ENCODE measurements at regions not wholly inside any gene's neighbourhood (a gene's known extent, or its start where the extent isn't known, plus 50 kb on each side); places are given as distances from the start of the nearest gene placed in this dataset.

DNA sequence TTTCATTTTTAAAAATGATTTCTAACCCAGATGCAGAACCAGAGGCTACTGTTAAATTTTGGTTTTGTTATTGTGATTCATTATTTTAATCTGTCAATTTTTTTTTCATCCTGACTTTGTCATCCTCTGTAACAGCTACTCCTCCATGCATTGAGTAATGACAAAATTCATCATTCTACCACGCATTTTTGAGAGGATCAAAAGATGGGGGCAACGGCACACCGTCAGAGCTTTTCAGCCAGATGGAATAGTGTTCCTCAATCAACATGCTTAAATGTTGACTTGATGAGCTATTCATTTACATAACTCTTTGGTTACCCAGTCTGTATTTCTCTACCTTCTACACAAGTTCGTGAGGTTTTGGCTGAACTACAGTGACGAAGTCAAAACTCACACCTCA lies 486.3 kb downstream of the EFNB2 start:
- TF ChIP-seq, protein P1, sequence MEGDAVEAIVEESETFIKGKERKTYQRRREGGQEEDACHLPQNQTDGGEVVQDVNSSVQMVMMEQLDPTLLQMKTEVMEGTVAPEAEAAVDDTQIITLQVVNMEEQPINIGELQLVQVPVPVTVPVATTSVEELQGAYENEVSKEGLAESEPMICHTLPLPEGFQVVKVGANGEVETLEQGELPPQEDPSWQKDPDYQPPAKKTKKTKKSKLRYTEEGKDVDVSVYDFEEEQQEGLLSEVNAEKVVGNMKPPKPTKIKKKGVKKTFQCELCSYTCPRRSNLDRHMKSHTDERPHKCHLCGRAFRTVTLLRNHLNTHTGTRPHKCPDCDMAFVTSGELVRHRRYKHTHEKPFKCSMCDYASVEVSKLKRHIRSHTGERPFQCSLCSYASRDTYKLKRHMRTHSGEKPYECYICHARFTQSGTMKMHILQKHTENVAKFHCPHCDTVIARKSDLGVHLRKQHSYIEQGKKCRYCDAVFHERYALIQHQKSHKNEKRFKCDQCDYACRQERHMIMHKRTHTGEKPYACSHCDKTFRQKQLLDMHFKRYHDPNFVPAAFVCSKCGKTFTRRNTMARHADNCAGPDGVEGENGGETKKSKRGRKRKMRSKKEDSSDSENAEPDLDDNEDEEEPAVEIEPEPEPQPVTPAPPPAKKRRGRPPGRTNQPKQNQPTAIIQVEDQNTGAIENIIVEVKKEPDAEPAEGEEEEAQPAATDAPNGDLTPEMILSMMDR (IDR thresholded peaks at IDR 0.05; ENCODE audit: low read depth, low read length): no peak
- no peak for DNase-seq (ENCODE audit: low read depth in 2 of 2)
- no peak overlapping the region for H3K4me3 ChIP-seq (replicated peaks in 1 of 2; ENCODE audit: low read depth in 2 of 2, low read length in 2 of 2)

DNA sequence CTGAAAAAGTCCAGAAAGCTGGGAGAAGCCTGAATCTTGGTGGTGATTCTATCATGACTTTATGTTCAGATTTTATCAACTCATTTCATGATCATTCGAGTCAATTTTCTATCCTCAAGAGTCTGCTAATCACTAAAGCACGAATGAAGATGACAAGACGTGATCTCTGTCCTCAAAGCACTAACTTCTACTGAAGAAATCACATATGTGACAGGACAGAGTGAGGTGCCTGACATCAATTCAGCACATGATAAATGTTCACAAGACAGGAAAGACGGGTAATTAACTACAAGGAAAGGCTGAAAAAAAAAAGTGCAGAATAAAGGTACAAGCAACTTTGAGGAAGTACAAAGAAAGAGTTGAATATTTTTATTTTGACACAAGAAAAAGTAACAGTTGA lies 487.1 kb downstream of the EFNB2 start:
- TF ChIP-seq, protein P1 (IDR thresholded peaks at IDR 0.05; ENCODE audit: low read depth, low read length): no peak
- H3K4me3 ChIP-seq (replicated peaks in 1 of 2; ENCODE audit: low read depth in 2 of 2, low read length in 2 of 2): no peak overlapping the region
- no peak for DNase-seq (ENCODE audit: low read depth in 2 of 2)

DNA sequence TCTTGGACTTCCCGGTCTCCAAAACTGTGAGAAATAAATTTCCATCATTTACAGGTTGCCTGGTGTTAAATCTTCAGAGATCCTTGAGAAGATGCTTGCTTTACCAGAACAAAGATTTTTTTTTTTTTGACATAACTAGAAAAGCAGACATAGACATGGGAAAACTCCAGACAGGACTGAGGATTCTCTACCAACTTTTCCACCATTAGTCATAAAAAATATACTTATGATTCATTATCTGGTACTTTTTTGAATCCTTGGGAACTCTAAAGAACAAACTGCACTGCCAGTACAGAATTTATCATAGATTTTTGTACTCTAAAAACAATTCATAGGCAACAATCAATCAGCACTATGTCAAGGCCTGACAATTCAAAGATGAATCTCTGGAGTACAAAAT lies 487.6 kb downstream of the EFNB2 start:
- peak in 1 of 2 donors; percentile 35 for DNase-seq (ENCODE audit: low read depth in 2 of 2)
- H3K4me3 ChIP-seq (replicated peaks in 1 of 2; ENCODE audit: low read depth in 2 of 2, low read length in 2 of 2): no peak overlapping the region
- TF ChIP-seq, protein P1 (IDR thresholded peaks at IDR 0.05; ENCODE audit: low read depth, low read length): no peak

DNA sequence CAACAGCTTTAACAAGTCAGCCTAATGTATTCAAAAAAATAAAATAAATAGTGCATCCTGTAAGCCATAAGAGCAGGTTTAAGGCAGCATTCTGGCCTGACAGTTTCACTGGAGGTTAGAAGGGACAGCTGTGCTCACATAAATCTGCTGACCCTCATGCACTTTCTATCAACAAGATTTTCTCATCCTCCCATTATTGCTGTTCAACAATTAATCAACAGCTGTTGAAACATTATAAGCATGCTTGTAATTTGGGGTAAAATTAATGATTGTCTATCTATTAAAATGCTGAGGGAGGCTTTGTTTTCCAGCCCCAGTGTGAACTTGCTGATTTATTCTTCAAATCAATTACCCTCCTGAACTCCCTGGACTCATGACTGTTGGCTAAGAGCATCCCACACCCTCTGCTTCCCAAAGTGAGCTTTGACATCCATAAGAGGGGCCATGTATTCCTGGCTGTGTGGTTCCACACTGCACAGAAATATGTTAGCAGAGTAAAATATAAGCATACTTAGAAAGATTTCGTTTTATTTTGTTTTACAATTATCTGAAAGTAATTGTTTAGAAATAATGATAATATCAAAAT lies 492.4 kb downstream of the EFNB2 start:
- H3K4me3 ChIP-seq (replicated peaks in 1 of 2; ENCODE audit: low read depth in 2 of 2, low read length in 2 of 2): no peak overlapping the region
- no peak for DNase-seq (ENCODE audit: low read depth in 2 of 2)
- TF ChIP-seq, protein P1 (IDR thresholded peaks at IDR 0.05; ENCODE audit: low read depth, low read length): no peak

DNA sequence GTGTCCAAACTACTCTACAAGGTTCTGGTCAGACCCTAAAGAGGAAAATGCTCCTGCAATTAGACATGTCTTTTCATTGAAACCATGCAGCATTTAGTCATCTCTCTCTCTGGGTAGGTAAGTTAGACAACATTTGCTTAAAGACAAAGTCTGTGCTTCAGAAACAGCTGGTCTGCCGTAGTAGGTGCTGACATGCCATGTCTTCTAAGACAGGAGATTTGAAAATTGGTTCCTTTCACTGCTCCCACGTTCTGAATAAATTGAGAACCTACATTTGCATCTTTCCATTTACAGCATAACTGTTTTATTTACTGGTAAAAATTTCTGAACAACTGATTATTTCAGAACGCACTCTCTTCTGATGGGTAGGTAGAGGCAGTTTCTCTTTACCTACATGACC lies 494.0 kb downstream of the EFNB2 start:
- no peak overlapping the region for H3K4me3 ChIP-seq (replicated peaks in 1 of 2; ENCODE audit: low read depth in 2 of 2, low read length in 2 of 2)
- DNase-seq (ENCODE audit: low read depth in 2 of 2): no peak

DNA sequence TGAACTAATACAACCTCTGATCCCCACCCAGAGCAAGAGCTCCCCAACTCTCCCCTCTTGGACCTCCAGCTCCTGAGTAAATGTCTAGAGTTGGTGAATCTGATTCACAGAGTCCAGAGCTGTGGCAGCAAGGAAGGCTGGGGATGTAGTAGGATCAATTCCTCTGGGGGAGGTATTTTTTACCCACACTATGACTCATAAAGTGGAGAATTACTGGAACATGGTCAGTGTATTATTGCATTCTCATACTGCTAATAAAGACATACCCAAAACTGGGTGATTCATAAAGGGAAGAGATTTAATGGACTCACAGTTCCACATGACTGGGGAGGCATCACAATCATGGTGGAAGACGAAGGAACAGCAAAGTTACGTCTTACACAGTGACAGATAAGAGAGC lies 496.7 kb downstream of the EFNB2 start:
- peak; percentile 66 to 87 for DNase-seq (ENCODE audit: low read depth in 2 of 2)
- no peak overlapping the region for H3K4me3 ChIP-seq (replicated peaks in 1 of 2; ENCODE audit: low read depth in 2 of 2, low read length in 2 of 2)
- TF ChIP-seq, protein P1 (IDR thresholded peaks at IDR 0.05; ENCODE audit: low read depth, low read length): no peak

More for the DNA sequence above, 494.0 kb downstream of the EFNB2 start:
- TF ChIP-seq, protein P1 (IDR thresholded peaks at IDR 0.05; ENCODE audit: low read depth, low read length): no peak

DNA sequence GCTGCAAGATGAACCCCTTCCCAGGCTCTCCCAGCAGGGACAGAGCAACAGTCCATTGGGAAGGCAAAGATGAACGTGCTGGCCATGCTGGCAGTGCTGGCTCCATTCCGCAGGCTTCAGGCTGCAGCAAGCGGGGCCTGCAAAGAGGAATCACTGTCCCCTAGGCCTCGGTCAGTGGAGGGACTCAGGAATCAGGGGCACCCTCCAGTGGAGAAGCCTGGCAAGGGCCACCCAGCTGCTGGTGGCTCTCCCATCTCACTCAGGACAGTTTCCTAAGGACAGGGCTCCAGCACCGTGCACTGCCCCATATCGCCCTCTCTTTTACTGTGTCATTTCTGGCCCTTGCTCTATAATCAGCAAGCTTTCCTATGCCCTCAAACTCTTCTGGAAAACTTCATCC lies 498.6 kb downstream of the EFNB2 start:
- no peak for DNase-seq (ENCODE audit: low read depth in 2 of 2)
- H3K4me3 ChIP-seq (replicated peaks in 1 of 2; ENCODE audit: low read depth in 2 of 2, low read length in 2 of 2): no peak overlapping the region
- TF ChIP-seq, protein P1 (IDR thresholded peaks at IDR 0.05; ENCODE audit: low read depth, low read length): no peak
